H9 (cell line): ENCODE measurements at regions not wholly inside any gene's neighbourhood (a gene's known extent, or its start where the extent isn't known, plus 50 kb on each side); places are given as distances from the start of the nearest gene placed in this dataset.

Experiments used
- DNase-seq: peaks from one replicate; pipeline ENCODE4 v3.0.0-alpha.2; 2017
- H2AFZ ChIP-seq: one replicate; pipeline ENCODE4 v1.6.1; 2013; ENCODE audit warnings: mild to moderate bottlenecking, low read length, control low read depth, moderate library complexity
- H2AK5ac ChIP-seq: 2 replicates; pipeline ENCODE4 v1.6.1; 2013; ENCODE audit warnings: low read length, control low read depth, mixed read lengths; ENCODE audit not compliant: insufficient read length
- H2BK120ac ChIP-seq: one replicate; pipeline ENCODE4 v1.6.1; 2013; ENCODE audit warnings: low read depth, mild to moderate bottlenecking, low read length, control low read depth, inconsistent platforms; ENCODE audit not compliant: poor library complexity, severe bottlenecking
- H2BK12ac ChIP-seq: 2 replicates; pipeline ENCODE4 v1.6.1; 2013; ENCODE audit warnings: low read length, control low read depth, mixed read lengths, low read depth; ENCODE audit not compliant: insufficient read length
- H2BK15ac ChIP-seq: 2 replicates; pipeline ENCODE4 v1.6.1; 2013; ENCODE audit warnings: low read depth, low read length, control low read depth
- H2BK20ac ChIP-seq: one replicate; pipeline ENCODE4 v1.6.1; 2013; ENCODE audit warnings: low read depth, mild to moderate bottlenecking, low read length, control low read depth, inconsistent platforms; ENCODE audit not compliant: poor library complexity, severe bottlenecking
- H2BK5ac ChIP-seq: 2 replicates; pipeline ENCODE4 v1.6.1; 2013; ENCODE audit warnings: low read length, control low read depth, mixed read lengths; ENCODE audit not compliant: insufficient read length
- H3K14ac ChIP-seq: 2 replicates; pipeline ENCODE4 v1.6.1; 2013; ENCODE audit warnings: low read length, control low read depth; ENCODE audit not compliant: insufficient read depth
- H3K18ac ChIP-seq: 2 replicates; pipeline ENCODE4 v1.6.1; 2013; ENCODE audit warnings: low read depth, mild to moderate bottlenecking, mixed read lengths, low read length, control low read depth; ENCODE audit not compliant: insufficient read length
- H3K23ac ChIP-seq: 2 replicates; pipeline ENCODE4 v1.6.1; 2013; ENCODE audit warnings: low read length, control low read depth, mixed read lengths, low read depth; ENCODE audit not compliant: insufficient read length
- H3K23me2 ChIP-seq: 2 replicates; pipeline ENCODE4 v1.6.1; 2013; ENCODE audit warnings: low read depth, mild to moderate bottlenecking, mixed read lengths, low read length, control low read depth; ENCODE audit not compliant: insufficient read length, poor library complexity, severe bottlenecking
- H3K27ac ChIP-seq: 2 replicates; pipeline ENCODE4 v1.5.1; 2013; ENCODE audit warnings: low read length, control low read depth, mixed read lengths, low read depth; ENCODE audit not compliant: insufficient read length
- H3K27me3 ChIP-seq: 2 replicates; pipeline ENCODE4 v1.6.1; 2013; ENCODE audit warnings: low read length, control low read depth, inconsistent platforms; ENCODE audit not compliant: insufficient read depth
- H3K4ac ChIP-seq: 2 replicates; pipeline ENCODE4 v1.6.1; 2013; ENCODE audit warnings: low read depth, mild to moderate bottlenecking, control low read depth, inconsistent platforms, low read length, moderate library complexity
- H3K4me1 ChIP-seq: 2 replicates; pipeline ENCODE4 v1.6.1; 2013; ENCODE audit warnings: low read length, control low read depth, inconsistent platforms; ENCODE audit not compliant: insufficient read depth
- H3K4me2 ChIP-seq: 2 replicates; pipeline ENCODE4 v1.6.1; 2013; ENCODE audit warnings: low read length, control low read depth, mixed read lengths; ENCODE audit not compliant: insufficient read length, insufficient read depth
- H3K56ac ChIP-seq: 2 replicates; pipeline ENCODE4 v1.6.1; 2013; ENCODE audit warnings: low read depth, mild to moderate bottlenecking, mixed read lengths, low read length, control low read depth; ENCODE audit not compliant: insufficient read length
- H3K79me1 ChIP-seq: 2 replicates; pipeline ENCODE4 v1.6.1; 2013; ENCODE audit warnings: low read depth, mild to moderate bottlenecking, moderate library complexity, low read length, control low read depth, inconsistent platforms; ENCODE audit not compliant: insufficient read depth, poor library complexity, severe bottlenecking
- H3K79me2 ChIP-seq: 2 replicates; pipeline ENCODE4 v1.6.1; 2013; ENCODE audit warnings: low read length, control low read depth, inconsistent platforms; ENCODE audit not compliant: insufficient read depth
- H3K9ac ChIP-seq: 2 replicates; pipeline ENCODE4 v1.6.1; 2013; ENCODE audit warnings: low read length, control low read depth, mixed read lengths; ENCODE audit not compliant: insufficient read length; ENCODE audit errors: extremely low read depth
- H3K9me3 ChIP-seq: one replicate; pipeline ENCODE4 v1.6.1; 2013; ENCODE audit warnings: low read depth, low read length, inconsistent platforms; ENCODE audit not compliant: control insufficient read depth
- H3T11ph ChIP-seq: one replicate; pipeline ENCODE4 v1.6.1; 2013; ENCODE audit warnings: mild to moderate bottlenecking, low read length, control low read depth, inconsistent platforms
- H4K20me1 ChIP-seq: one replicate; pipeline ENCODE4 v1.6.1; 2013; ENCODE audit not compliant: control insufficient read depth, insufficient read length, insufficient read depth
- H4K5ac ChIP-seq: 2 replicates; pipeline ENCODE4 v1.6.1; 2013; ENCODE audit warnings: low read depth, mild to moderate bottlenecking, mixed read lengths, low read length, control low read depth; ENCODE audit not compliant: insufficient read length
- H4K8ac ChIP-seq: replicated peaks from 2 replicates; pipeline ENCODE4 v1.6.1; 2013; ENCODE audit warnings: low read length, control low read depth, mixed read lengths, low read depth; ENCODE audit not compliant: insufficient read length
- H4K91ac ChIP-seq: 2 replicates; pipeline ENCODE4 v1.6.1; 2013; ENCODE audit warnings: low read depth, mild to moderate bottlenecking, moderate library complexity, mixed read lengths, low read length, control low read depth; ENCODE audit not compliant: insufficient read length
- H3K27ac Mint-ChIP-seq, 3 experiments: 2 replicates in 2 of 3; 3 replicates in 1 of 3; pipeline ENCODE4 v1.8.0; 2020 to 2021; ENCODE audit warnings: mixed read lengths in 3 of 3, mild to moderate bottlenecking in 1 of 3, moderate library complexity in 1 of 3
- H3K27me3 Mint-ChIP-seq: 2 replicates; pipeline ENCODE4 v1.8.0; 2021; ENCODE audit warnings: low read depth, mild to moderate bottlenecking, moderate library complexity, mixed read lengths
- H3K36me3 Mint-ChIP-seq, 3 experiments: 2 replicates in 2 of 3; 3 replicates in 1 of 3; pipeline ENCODE4 v1.8.0; 2020 to 2021; ENCODE audit warnings: low read depth in 3 of 3, mixed read lengths in 3 of 3; ENCODE audit not compliant: insufficient read depth in 1 of 3
- H3K4me1 Mint-ChIP-seq, 2 experiments: 2 replicates each; pipeline ENCODE4 v1.8.0; 2020; ENCODE audit warnings: mixed read lengths in 2 of 2
- H3K4me3 Mint-ChIP-seq, 2 experiments: 2 replicates in 1 of 2; 3 replicates in 1 of 2; pipeline ENCODE4 v1.8.0; 2020 to 2021; ENCODE audit warnings: mild to moderate bottlenecking in 2 of 2, mixed read lengths in 2 of 2, moderate library complexity in 1 of 2
- H3K9me3 Mint-ChIP-seq, 2 experiments: 2 replicates in 1 of 2; 3 replicates in 1 of 2; pipeline ENCODE4 v1.8.0; 2020; ENCODE audit warnings: mild to moderate bottlenecking in 2 of 2, mixed read lengths in 2 of 2, moderate library complexity in 1 of 2
- CTCF ChIP-seq: fragments of 200-600 bp; sonication (generic); conservative IDR thresholded peaks from 3 replicates; pipeline ENCODE4 v1.8.0; 2021; ENCODE audit warnings: antibody characterized with exemption, mild to moderate bottlenecking
- WGBS: extraction: QIAGEN DNeasy Blood & Tissue Kit; methylation state at CpG from one replicate; pipeline ENCODE4 v1.1.7; 2013; ENCODE audit warnings: missing lambda C conversion rate, low lambda C conversion rate, mixed read lengths; ENCODE audit not compliant: insufficient read length; ENCODE audit errors: extremely low coverage; 5-methylcytosine and 5-hydroxymethylcytosine counted together

GRCh38 chr1:219333626-219334025 is 159.9 kb downstream of the LYPLAL1 start:
- H2BK5ac ChIP-seq, result no peak overlapping the region
- no peak overlapping the region for H3K18ac ChIP-seq
- H3K4ac ChIP-seq, result no peak overlapping the region
- no CpG with 5 or more reads among the region's 1 CpG for WGBS
- no peak overlapping the region for H2BK12ac ChIP-seq
- no peak overlapping the region for H2AK5ac ChIP-seq
- no peak overlapping the region for H4K5ac ChIP-seq
- H3K9ac ChIP-seq, result no peak overlapping the region
- H3K4me1 ChIP-seq, result no peaks in the 10 kb centered on the region
- no peaks in the 10 kb centered on the region for H3K27me3 ChIP-seq
- H3K27me3 Mint-ChIP-seq, result no peaks in the 10 kb centered on the region
- H3K9me3 ChIP-seq, result no peaks in the 10 kb centered on the region
- no peak for DNase-seq
- peaks cover 0 to 2% of the 10 kb centered on the region in 2 experiments; a peak in 1 of 4 replicates for H3K4me1 Mint-ChIP-seq
- H3K23me2 ChIP-seq, result no peaks in the 10 kb centered on the region
- H4K20me1 ChIP-seq, result no peaks in the 10 kb centered on the region
- no peaks in the 10 kb centered on the region for H3K79me1 ChIP-seq
- no peaks in the 10 kb centered on the region for H3K79me2 ChIP-seq
- no peak overlapping the region for H2AFZ ChIP-seq
- H3T11ph ChIP-seq, result no peak overlapping the region
- no peak overlapping the region for H4K91ac ChIP-seq
- H3K9me3 Mint-ChIP-seq, result no peaks in the 10 kb centered on the region; a peak in 1 of 5 replicates
- no peak overlapping the region for H3K14ac ChIP-seq
- no peak overlapping the region for H2BK120ac ChIP-seq
- no peak overlapping the region for H3K4me2 ChIP-seq
- TF ChIP-seq CTCF, result no peak
- H3K56ac ChIP-seq, result no peak overlapping the region
- H3K23ac ChIP-seq, result no peak overlapping the region
- H2BK20ac ChIP-seq, result no peak overlapping the region
- no peaks in the 10 kb centered on the region for H3K36me3 Mint-ChIP-seq
- H3K27ac Mint-ChIP-seq, result no peak overlapping the region
- no peak overlapping the region for H3K27ac ChIP-seq
- H3K4me3 Mint-ChIP-seq, result no peak overlapping the region
- no peak overlapping the region for H4K8ac ChIP-seq
- H2BK15ac ChIP-seq, result no peak overlapping the region
